SU-DHL-6 (cell line): ENCODE measurements at regions not wholly inside any gene's neighbourhood (a gene's known extent, or its start where the extent isn't known, plus 50 kb on each side); places are given as distances from the start of the nearest gene placed in this dataset.

Experiments used
- CTCF ChIP-seq: fragments of 200-600 bp; sonication (generic); IDR thresholded peaks from one replicate; pipeline ENCODE4 v1.5.1; 2017; ENCODE audit warnings: antibody characterized with exemption, mild to moderate bottlenecking, low read length, moderate library complexity; ENCODE audit not compliant: insufficient read depth, poor library complexity, severe bottlenecking
- EZH2phosphoT487 ChIP-seq: fragments of 200-600 bp; sonication (generic), shearing (Covaris generic); conservative IDR thresholded peaks from 2 replicates; pipeline ENCODE4 v1.6.1; 2018; ENCODE audit warnings: mild to moderate bottlenecking, antibody characterized with exemption, low read length, moderate library complexity, mixed read lengths

GRCh38 chr13:104327211-104327610 lies 1261.0 kb upstream of the SLC10A2 start:
- TF ChIP-seq CTCF, result no peak
- no peak for TF ChIP-seq EZH2phosphoT487
